HK-2 (cell line): ENCODE measurements at regions not wholly inside any gene's neighbourhood (a gene's known extent, or its start where the extent isn't known, plus 50 kb on each side); places are given as distances from the start of the nearest gene placed in this dataset.

Experiments
- DNase-seq: peaks from one replicate; pipeline ENCODE4 v3.0.0-alpha.2; 2018; ENCODE audit not compliant: unreplicated experiment

DNA sequence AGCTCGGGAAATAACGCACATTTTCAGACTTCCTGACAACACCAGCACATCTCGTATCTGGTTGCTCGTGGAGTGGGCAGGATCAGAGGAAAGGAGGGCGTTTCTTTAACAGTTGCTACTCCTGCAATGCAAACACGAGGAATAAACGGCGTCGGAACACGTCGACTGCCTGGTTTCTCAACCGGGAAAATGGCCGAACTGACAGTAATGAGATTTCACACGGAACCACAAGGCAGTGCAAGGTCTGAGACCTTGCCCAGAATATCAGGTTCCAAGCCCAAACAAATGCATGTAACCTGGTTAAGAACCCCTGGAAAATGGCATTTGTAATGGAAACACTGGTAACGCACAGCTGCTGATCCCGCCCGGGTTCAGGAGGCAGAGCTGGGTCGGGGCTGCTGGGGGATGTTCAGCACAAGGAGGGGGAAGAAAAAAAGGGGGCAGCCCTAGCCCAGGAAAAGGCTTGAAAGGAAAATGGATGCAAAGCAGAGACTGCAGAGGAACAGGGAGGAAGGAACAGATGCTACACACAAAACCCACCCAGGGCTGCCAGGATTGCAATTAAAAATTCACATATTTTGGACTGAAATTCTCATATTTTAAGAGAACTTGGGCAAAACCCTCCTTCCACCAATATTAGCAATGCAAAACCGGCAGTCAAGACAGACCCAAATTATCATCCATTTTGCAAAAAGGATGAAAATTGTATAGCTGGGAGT lies 61.6 kb upstream of the KLHL29 start:
- DNase-seq, result no peak

DNA sequence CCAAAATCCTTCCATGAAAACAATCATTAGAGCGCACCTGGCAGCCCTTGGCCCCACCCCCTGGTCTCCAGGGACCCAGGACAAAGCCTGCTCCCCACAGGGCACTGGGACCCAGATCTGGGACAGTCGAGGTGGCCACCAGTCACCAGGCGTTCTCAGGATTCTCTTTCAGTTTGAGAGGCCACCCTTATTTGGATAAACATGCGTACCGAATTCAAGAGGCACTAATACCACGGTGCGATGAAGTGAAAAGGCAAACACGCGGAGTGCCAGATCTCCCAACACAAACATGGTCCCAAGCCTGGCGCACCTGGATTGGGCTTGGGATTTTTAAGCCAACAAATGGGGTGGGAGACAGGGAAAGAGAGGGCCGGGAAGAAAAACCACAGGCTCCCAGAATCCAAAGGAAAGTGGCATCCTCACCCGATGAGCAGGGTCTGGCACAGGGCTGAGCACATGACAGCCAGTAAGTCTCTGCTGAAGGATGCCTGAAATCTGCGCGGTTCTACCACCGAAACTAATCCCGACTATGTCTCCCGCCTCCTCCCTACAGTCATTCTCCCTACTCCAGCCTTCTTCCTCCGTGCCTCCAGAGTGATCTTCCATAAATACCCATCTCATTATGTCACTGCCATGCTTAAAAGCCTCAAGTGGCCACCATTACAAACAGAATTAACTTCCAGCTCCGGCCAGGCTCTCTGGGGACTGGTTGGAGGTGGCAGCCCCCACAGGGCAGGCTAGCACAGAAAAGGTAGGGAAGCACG lies 60.9 kb upstream of the KLHL29 start:
- DNase-seq, result no peak

DNA sequence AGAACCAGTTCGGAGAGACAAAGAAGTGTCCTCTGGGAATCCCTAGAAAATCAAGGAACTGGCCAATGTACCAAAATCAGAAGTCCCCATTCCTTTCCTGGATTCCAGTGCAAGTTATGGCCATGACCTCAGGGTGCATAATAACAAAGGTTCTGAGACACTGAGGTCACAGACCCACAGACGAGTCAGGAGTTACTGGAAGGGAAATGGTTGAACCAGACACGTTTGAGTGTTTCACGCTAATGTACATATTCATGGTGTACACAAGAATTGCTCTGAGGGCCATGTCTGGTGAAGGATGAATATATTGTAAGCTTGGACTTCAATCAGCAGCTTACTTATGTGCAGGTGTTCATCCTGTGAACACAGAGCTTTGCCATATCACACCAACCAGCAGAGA lies 58.6 kb upstream of the KLHL29 start:
- DNase-seq, result no peak

DNA sequence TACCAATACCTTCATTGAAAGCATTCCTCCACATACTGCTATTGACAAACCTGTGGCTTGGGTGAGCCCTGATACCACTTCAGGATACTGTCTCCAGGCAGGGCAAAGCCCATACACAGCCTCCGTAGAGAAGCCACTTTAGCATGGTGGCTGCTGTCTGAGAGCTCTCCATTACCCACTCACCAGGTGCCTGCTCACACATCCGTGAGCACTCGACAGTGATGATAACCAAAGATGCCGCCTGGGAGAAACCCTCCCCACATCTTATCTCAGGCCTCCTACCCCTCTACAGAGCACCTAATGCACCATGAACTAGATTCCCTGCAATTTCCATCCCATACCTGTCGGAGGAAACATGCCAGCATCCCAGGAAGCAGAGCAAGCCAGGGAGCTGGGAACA lies 57.6 kb upstream of the KLHL29 start:
- DNase-seq, result no peak

DNA sequence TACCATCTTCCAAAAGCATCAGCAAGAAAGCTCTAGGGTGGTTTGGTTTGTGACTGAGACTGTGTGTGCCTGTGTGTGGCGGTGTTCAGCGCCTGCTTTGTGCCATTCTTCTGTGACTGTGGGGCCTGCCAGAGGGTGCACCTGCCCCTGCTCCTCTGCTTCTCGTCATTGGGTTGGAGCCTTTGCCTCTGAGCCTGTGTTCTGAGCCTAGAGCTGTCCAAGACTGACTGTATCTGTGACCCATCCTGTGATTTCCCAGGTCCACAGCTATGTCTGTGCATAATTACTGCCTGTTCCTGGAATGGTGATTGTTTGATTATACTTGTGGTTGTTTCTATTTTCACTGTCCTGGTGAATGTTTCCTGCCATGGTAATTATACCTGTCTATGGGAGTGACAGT lies 57.1 kb upstream of the KLHL29 start:
- no peak for DNase-seq

DNA sequence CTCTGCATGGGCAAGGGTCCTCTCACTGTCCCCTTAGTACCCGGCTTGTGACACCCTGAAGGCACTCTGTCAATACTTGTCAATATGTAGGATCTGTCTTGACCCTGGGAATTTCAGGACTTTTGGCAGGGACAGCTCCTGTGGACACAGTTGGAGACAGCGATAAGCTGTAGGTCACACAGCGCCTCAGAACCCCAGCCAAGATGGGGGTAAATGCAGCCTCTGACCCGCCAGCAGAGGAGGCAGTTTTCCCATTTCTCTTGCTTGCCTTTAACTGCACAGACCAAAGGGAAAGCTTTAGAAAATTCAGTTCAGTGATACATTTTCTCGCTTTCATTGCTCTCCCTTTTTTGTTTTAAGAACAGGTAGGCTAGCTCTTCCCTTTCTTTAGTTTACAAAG lies 54.8 kb upstream of the KLHL29 start:
- no peak for DNase-seq
